Stomach smooth muscle (tissue), 2 donors: ENCODE measurements at regions not wholly inside any gene's neighbourhood (a gene's known extent, or its start where the extent isn't known, plus 50 kb on each side); places are given as distances from the start of the nearest gene placed in this dataset.

Experiments used
- H3K27ac ChIP-seq: one replicate; pipeline ENCODE4 v1.7.0; 2013; ENCODE audit warnings: mild to moderate bottlenecking, low read length, inconsistent platforms
- H3K27me3 ChIP-seq, 2 donors: one replicate each; pipeline ENCODE4 v1.7.0; 2013; ENCODE audit warnings: low read length in 2 of 2; ENCODE audit not compliant: insufficient read depth in 2 of 2, control insufficient read depth in 1 of 2
- H3K36me3 ChIP-seq, 2 donors: one replicate each; pipeline ENCODE4 v1.7.0; 2013; ENCODE audit warnings: low read length in 2 of 2; ENCODE audit not compliant: control insufficient read depth in 2 of 2, insufficient read depth in 2 of 2
- H3K4me1 ChIP-seq: one replicate; pipeline ENCODE4 v1.7.0; 2013; ENCODE audit warnings: low read length; ENCODE audit not compliant: control insufficient read depth, insufficient read depth
- H3K4me3 ChIP-seq, 2 donors: one replicate each; pipeline ENCODE4 v1.7.0; 2013; ENCODE audit warnings: low read length in 2 of 2
- H3K9ac ChIP-seq, 2 donors: one replicate each; pipeline ENCODE4 v1.7.0; 2013; ENCODE audit warnings: low read length in 2 of 2, mild to moderate bottlenecking in 1 of 2
- H3K9me3 ChIP-seq, 2 donors: one replicate each; pipeline ENCODE4 v1.7.0; 2013; ENCODE audit warnings: low read length in 2 of 2; ENCODE audit not compliant: control insufficient read depth in 2 of 2
- donor health status: healthy.
- donor health status: Pancreatic carcinoma.

DNA sequence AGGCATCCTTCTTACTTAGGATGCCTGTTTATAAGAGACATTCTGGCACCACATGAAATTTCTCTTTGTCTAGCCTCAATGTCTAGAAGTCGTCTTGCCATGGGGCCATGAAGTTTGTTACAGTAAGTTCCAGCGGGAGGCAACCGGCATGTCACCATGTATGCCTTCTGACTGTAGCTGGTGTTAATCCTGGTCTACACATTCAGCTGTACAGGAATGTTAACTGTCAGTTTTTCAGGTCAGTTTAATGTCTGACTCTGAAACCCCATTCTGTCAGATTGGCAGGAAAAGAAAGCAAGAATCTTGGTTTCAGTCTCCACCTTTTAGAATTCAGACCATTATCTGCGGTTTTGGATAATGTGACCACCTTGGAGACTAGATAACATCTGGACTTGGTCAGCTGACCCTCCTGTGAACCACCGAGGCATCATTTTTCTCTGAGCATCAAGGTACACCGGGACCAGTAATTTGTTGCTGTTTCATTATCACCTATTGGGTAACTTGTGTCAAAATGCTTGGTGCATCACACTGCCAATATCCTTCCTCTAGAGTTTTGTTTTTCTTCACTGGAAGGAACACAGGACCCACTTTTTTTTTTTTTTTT lies 228.7 kb downstream of the DOK5 start:
- Histone ChIP-seq H3K9me3 (no peaks in the 10 kb centered on the region), H3K4me3 (no peak overlapping the region), H3K4me1 (no peaks in the 10 kb centered on the region), H3K27me3 (no peaks in the 10 kb centered on the region), H3K27ac (no peak overlapping the region), H3K9ac (no peak overlapping the region), H3K36me3 (no peaks in the 10 kb centered on the region)
